GM23338 (cell line): ENCODE measurements at regions not wholly inside any gene's neighbourhood (a gene's known extent, or its start where the extent isn't known, plus 50 kb on each side); places are given as distances from the start of the nearest gene placed in this dataset.

Source experiments
- CTCF ChIP-seq, 2 experiments: fragments of 200-600 bp in 1 of 2; sonication (generic) in 1 of 2; conservative IDR thresholded peaks; 2 replicates each; pipeline versions ENCODE4 v1.5.1 to v1.6.1; 2016 to 2017; ENCODE audit warnings: antibody characterized with exemption in 2 of 2, low read depth in 2 of 2, mild to moderate bottlenecking in 2 of 2, moderate library complexity in 1 of 2
- EZH2 ChIP-seq: fragments of 200-600 bp; sonication (generic); IDR thresholded peaks from one replicate; pipeline ENCODE4 v1.8.0; 2017; ENCODE audit warnings: antibody characterized with exemption, mild to moderate bottlenecking, low read depth; ENCODE audit not compliant: unreplicated experiment
- POLR2AphosphoS5 ChIP-seq: IDR thresholded peaks from 2 replicates; pipeline ENCODE4 v1.6.1; 2016; ENCODE audit warnings: antibody characterized with exemption, low read depth
- REST ChIP-seq: IDR thresholded peaks from one replicate; pipeline ENCODE4 v1.6.1; 2018; ENCODE audit warnings: antibody characterized with exemption; ENCODE audit not compliant: unreplicated experiment

GRCh38 chr6:147674099-147674498, 165.6 kb downstream of the SAMD5 start:
- TF ChIP-seq CTCF (conservative IDR thresholded peaks at IDR 0.05; ENCODE audit: low read depth in 2 of 2) (no peak), POLR2AphosphoS5 (no peak), EZH2 (no peak), REST (no peak)
